Stimulated activated CD4-positive, alpha-beta T cell treated with anti-CD3 and anti-CD28 coated beads, Interleukin-1b, Interleukin-23, amount 100 ng/mL, for 1 hour (primary cell): ENCODE measurements at regions not wholly inside any gene's neighbourhood (a gene's known extent, or its start where the extent isn't known, plus 50 kb on each side); places are given as distances from the start of the nearest gene placed in this dataset.
"Not testable (repeated sequence)": the region's sequence is repeated elsewhere in the genome, so short reads cannot be mapped to it uniquely, and the experiment has no call there.

Source experiments
- DNase-seq, 2 donors: peaks; one replicate each; pipeline ENCODE4 v3.0.0-alpha.2; 2020; ENCODE audit warnings: low read depth in 2 of 2

DNA sequence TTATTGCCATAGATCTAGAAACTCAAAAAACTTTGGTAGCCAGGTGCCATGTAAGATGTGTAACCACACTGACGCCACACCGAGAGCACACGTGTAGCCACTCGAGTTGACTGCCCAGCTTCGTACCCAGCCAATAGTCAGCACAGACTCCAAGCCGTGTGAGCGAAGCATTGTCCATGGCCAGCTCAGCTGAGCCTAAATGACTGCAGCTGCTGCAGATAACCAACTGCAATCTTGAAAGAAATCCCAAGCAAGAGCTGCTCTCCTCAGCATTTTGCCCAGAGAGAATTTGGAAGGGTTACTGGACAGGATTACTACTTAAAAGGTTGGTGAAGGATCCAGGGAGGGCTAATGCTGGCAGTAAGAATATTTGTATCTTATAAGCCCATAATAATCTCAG lies 193.0 kb upstream of the THRB start:
- no peak for DNase-seq

GRCh38 chr3:24688446-24689148 lies 193.9 kb upstream of the THRB start:
- DNase-seq = no peak

DNA sequence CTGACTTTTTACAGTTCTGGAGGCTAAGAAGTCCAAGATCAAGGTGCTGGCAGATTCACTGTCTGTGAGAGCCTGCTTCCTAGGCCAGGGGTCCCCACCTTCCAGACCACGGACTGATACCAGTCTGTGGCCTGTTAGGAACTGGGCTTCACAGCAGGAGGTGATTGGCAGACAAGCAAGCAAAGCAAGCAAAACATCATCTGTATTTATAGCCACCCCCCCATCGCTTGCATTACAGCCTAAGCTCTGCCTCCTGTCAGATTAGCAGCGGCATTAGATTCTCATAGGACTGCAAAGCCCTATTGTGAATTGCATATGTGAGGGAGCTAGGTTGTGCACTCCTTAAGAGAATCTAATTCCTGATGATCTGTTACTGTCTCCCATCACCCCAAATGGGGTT lies 194.7 kb upstream of the THRB start:
- DNase-seq = no peak

- no peak for DNase-seq
Measured at GRCh38 chr3:24690777-24691176, 196.1 kb upstream of the THRB start.

GRCh38 chr3:24699078-24699477 lies 204.4 kb upstream of the THRB start:
- DNase-seq = not testable (repeated sequence)

- DNase-seq = no peak
Measured at GRCh38 chr3:24704496-24704895, 209.8 kb upstream of the THRB start.

GRCh38 chr3:24707936-24708335 lies 213.3 kb upstream of the THRB start:
- no peak for DNase-seq

DNA sequence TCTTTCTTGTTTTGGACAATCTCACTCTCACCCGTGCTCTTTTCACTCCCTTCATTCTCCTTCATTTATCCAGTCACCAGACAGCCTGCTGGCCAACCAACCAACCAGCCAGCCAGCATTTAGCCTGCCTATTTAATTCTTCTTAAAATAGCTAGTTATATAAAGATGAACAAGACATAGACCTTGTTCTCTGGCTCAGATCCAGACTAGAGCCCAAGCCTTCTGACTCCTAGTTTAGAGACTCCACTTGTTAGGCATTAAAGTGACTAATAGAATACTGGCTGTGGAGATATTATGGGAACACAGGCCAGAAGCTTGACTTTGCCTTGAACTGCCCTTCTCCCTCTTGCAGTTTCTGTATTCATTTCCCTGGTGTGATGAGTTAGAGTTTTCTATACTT lies 215.3 kb upstream of the THRB start:
- DNase-seq = no peak

- no peak for DNase-seq
Measured at GRCh38 chr3:24713516-24713915, 218.9 kb upstream of the THRB start.

DNA sequence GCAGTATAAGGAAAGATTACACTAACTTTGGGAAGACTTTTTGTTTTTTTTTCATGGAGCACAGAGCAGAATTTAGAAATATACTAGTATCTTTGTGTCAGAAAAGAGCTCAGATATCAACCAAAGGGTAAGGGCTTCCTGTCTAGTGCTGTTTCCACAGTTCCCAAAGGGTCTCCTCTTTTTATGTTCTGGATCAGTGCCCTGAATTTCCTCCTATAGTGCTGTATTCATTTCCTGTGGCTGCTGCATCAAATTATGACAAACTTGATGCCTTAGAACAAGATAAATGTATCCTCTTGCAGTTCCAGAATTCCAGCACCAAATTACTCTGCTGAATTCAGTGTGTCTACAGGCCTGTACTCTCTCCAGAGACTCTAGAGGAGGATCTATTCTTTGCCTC lies 219.8 kb upstream of the THRB start:
- DNase-seq = no peak

- no peak for DNase-seq
Measured at GRCh38 chr3:24715171-24715792, 220.6 kb upstream of the THRB start.

GRCh38 chr3:24722087-24722486 lies 227.4 kb upstream of the THRB start:
- DNase-seq = no peak

GRCh38 chr3:24725514-24726255 lies 231.0 kb upstream of the THRB start:
- DNase-seq = no peak

DNA sequence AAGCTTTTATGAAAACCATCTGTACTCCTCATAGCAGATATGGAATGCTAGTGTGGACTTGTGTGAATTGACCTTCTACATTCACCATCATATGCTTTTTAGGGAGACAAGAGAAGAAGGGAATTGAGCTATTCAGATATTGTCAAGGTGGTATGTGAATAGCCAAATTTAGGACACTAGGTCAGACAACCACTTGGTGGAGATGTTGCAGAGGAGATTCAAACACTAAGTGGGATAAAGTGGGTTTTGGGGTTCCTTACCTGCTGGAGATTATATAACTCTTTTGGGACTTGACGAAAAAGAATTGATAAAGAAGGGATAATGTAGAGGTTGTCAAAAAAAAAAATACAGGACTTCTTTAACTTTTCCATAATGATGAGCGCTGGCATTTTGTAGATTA lies 231.8 kb upstream of the THRB start:
- no peak for DNase-seq

DNA sequence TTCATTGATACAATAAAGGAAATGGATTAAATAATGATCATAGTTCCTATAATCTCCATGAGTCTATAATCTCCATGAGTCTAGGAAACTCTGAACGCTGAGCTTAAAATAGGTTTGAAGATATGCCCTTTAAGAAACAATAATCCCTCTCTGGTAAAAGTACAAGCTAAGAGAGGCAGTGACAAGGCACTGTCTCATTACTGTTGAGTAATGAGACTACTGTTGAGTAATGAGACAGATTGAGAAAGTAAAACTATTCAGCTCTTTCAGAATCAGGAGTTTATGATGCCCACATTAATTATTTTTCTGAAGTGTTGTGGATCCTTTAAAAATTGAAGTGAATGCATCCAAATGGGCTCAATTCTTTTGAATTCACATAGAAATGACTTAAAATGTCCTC lies 235.5 kb upstream of the THRB start:
- no peak for DNase-seq

GRCh38 chr3:24734019-24734418 lies 239.4 kb upstream of the THRB start:
- no peak for DNase-seq

DNA sequence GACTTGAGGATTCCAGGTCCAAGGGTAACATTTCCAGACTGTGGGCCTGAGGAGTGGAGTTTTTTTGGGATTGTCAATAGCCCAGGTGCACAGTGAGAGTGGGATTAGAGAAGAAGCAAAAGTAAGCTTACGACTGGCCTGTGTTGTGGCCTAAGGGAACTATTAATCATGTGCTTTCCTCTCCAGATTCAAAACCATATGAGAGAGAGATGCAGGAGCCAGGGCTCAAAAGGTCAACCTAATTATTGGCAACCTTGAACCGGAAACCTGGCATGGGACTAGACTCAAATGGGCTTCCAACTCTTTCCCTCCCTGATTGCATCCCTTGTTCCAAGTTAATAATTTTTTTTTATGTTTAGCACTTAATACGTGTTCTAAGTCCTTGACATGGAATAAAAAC lies 242.1 kb upstream of the THRB start:
- DNase-seq = no peak

DNA sequence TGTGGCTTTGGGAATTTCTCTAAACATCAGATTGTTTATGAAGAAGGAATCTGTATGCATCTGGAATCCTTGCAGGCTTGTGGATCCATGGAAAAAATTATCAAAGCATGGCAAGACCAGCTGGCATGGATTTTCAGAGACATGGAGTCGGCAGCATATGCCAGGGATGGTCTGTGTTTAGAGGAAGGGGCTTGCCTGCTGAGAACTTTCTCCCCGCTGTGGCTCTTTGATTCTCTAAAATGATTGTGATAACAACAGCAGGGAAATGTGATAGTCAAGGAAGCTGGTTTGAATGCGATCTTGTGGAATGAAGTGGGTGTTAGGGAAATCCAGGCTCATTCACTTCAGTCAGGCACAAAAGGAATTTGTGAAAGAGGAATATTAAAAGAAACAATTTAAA lies 245.7 kb upstream of the THRB start:
- DNase-seq = no peak

- no peak for DNase-seq
Measured at GRCh38 chr3:24741506-24741905, 246.9 kb upstream of the THRB start.

DNA sequence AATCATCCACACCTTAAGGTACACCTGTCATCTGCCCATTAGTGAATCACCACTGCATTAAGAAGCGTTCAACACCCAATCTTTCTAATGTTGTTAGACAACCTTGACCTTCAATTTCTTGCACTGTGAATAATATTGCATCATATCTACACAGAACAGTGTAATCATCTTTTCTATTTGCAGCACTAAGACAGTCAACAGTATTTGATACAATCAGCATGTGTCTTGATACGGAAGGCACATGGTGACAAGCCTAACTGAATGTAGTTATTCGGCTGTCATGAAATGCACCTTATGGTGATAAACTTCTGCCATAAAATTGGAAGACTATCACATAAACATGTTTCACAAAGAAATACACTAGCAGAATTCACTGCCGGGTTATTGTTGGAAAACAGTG lies 253.9 kb upstream of the THRB start:
- no peak for DNase-seq

DNA sequence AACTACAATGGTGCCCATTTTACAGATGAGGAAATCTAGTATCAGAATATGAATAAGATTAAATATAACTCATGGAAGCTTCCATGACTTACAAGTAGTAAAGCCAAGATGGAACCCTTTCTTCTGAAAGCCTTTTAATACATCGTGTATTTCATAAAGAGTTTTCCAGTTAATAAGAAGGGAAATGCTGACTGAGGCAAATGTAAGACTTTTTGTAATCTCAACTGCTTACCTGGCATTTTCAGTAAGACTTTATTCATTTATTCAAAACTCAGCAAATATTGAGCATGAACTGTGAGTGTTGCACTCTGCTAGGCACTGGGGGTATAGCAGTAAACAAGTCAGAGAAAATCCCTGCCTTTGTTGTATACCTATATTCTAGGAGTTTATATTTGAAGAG lies 256.4 kb upstream of the THRB start:
- no peak for DNase-seq

DNA sequence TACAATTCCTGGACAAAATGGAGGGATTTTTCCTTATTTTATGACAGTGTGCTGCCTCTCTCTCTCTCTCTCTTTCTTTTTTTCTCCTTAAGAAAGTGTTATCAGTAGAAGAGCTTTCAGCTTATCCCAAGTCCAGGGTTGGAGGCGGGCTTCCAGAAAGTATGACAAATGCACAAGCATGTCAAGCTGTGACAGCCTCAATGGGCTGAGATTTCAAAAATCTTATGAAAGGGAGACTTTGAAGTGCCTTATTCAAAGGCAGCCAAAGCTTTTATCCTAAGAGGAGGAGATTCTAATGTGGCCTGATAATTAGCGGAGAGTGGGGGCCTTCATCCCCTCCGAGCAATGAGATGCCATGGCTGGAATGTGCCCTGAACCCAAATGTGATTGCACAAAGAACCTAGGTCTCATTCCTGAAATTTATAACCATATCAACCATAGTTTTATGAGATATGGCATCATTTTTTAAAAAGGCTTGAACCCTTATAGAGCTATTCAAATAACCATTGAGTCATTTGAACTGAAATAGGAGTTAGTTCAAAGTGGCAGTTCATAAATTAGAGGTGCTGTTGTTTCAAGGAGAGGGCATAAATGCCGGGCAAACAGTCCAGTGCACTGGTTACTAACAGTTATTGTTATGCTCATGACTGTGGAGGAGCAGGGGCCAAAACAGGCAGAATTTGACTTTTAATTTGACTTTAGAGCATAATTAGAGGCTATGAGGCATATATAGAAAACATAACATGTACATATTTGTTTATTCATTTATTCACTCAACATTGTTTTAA lies 261.6 kb upstream of the THRB start:
- no peak for DNase-seq
